PFSK-1 (cell line): ENCODE measurements at regions not wholly inside any gene's neighbourhood (a gene's known extent, or its start where the extent isn't known, plus 50 kb on each side); places are given as distances from the start of the nearest gene placed in this dataset.

Source experiments
- FOXP2 ChIP-seq: optimal IDR thresholded peaks from 2 replicates; pipeline ENCODE3; 2011; ENCODE audit warnings: borderline replicate concordance, control low read depth, inconsistent platforms; ENCODE audit not compliant: insufficient read depth; ENCODE audit errors: extremely low read length, extremely low read depth
- POLR2AphosphoS5 ChIP-seq: IDR thresholded peaks from 2 replicates; pipeline ENCODE4 v1.6.1; 2012; ENCODE audit warnings: low read depth, mild to moderate bottlenecking, control low read depth, low read length, moderate library complexity
- REST ChIP-seq, 2 experiments: IDR thresholded peaks; 2 replicates each; pipeline versions ENCODE4 v1.6.1 to v1.8.0; 2011 to 2012; ENCODE audit warnings: low read depth in 2 of 2, low read length in 2 of 2, control low read depth in 1 of 2, inconsistent platforms in 1 of 2, mild to moderate bottlenecking in 1 of 2, moderate library complexity in 1 of 2; ENCODE audit not compliant: insufficient read depth in 1 of 2
- SIN3A ChIP-seq: IDR thresholded peaks from 2 replicates; pipeline ENCODE4 v1.6.1; 2012; ENCODE audit warnings: mild to moderate bottlenecking, low read length, moderate library complexity, borderline replicate concordance; ENCODE audit not compliant: insufficient read depth
- TAF1 ChIP-seq: IDR thresholded peaks from 2 replicates; pipeline ENCODE4 v1.6.1; 2012; ENCODE audit warnings: low read length, control low read depth, borderline replicate concordance; ENCODE audit not compliant: insufficient read depth

- TF ChIP-seq TAF1 (no peak), POLR2AphosphoS5 (no peak), SIN3A (no peak), REST (IDR thresholded peaks at IDR 0.05; ENCODE audit: insufficient read depth in 1 of 2, low read depth in 2 of 2, low read length in 2 of 2) (no peak), FOXP2 (no peak)
Observed at GRCh38 chr20:53722515-53723036, 128.9 kb upstream of the ZNF217 start.

GRCh38 chr20:53718142-53719021, 124.7 kb upstream of the ZNF217 start:
- TF ChIP-seq FOXP2 (no peak), TAF1 (no peak), SIN3A (no peak), REST (IDR thresholded peaks at IDR 0.05; ENCODE audit: insufficient read depth in 1 of 2, low read depth in 2 of 2, low read length in 2 of 2) (no peak), POLR2AphosphoS5 (no peak)

- TF ChIP-seq REST (IDR thresholded peaks at IDR 0.05; ENCODE audit: insufficient read depth in 1 of 2, low read depth in 2 of 2, low read length in 2 of 2) (no peak), FOXP2 (no peak), TAF1 (no peak), SIN3A (no peak), POLR2AphosphoS5 (no peak)
Observed at GRCh38 chr20:53716395-53716794, 122.8 kb upstream of the ZNF217 start.

GRCh38 chr20:53714524-53714923, 120.9 kb upstream of the ZNF217 start:
- TF ChIP-seq REST (IDR thresholded peaks at IDR 0.05; ENCODE audit: insufficient read depth in 1 of 2, low read depth in 2 of 2, low read length in 2 of 2): no peak
